ENCODE measurements at regions not wholly inside any gene's neighbourhood (a gene's known extent, or its start where the extent isn't known, plus 50 kb on each side); places are given as distances from the start of the nearest gene placed in this dataset.
A peak's percentile ranks its signal among the peaks of the same experiment; 100 is the strongest.

DNA sequence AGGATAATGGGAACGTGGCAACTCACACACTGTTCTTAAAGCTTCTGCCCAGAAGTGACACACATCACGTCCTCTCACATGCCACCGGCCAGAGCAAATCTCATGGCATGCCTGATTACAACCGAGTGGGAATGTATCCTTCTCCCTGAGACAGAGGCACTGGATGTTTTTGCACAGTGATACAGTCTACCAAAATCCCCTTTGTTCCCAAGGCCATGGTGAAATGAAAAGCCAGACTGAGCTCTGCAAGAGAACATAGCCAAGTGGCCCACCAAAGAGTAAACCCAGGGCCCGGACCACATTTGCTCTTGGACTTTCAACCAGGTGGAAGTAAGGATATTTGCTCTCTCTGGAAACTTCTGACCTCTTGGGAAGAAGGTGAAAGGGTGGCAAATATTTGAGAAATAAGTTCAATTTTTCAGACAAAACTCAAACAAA is 186.2 kb upstream of the STT3B start (continued):
- TF ChIP-seq, protein P1, sequence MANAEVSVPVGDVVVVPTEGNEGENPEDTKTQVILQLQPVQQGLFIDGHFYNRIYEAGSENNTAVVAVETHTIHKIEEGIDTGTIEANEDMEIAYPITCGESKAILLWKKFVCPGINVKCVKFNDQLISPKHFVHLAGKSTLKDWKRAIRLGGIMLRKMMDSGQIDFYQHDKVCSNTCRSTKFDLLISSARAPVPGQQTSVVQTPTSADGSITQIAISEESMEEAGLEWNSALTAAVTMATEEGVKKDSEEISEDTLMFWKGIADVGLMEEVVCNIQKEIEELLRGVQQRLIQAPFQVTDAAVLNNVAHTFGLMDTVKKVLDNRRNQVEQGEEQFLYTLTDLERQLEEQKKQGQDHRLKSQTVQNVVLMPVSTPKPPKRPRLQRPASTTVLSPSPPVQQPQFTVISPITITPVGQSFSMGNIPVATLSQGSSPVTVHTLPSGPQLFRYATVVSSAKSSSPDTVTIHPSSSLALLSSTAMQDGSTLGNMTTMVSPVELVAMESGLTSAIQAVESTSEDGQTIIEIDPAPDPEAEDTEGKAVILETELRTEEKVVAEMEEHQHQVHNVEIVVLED (CRISPR knock-in tag; IDR thresholded peaks at IDR 0.05; ENCODE audit: borderline replicate concordance): 0 out of 2 replicates have a peak, but pooled peaks have one; percentile 37
- TF ChIP-seq ZNF432 (CRISPR knock-in tag; IDR thresholded peaks at IDR 0.05; ENCODE audit: borderline replicate concordance) (no peak), MAZ (IDR thresholded peaks at IDR 0.05; ENCODE audit: borderline replicate concordance, low read depth, low read length) (no peak), MAZ (CRISPR knock-in tag; IDR thresholded peaks at IDR 0.05; ENCODE audit: low read depth) (no peak), SP1 (IDR thresholded peaks at IDR 0.05) (no peak), SP1 (CRISPR knock-in tag; IDR thresholded peaks at IDR 0.05) (no peak), SMC3 (IDR thresholded peaks at IDR 0.05; ENCODE audit: low read length) (no peak; the same call in 1 of the 2 replicates), CHD4 (IDR thresholded peaks at IDR 0.05; ENCODE audit: borderline replicate concordance, low read length) (no peak), JUN (CRISPR knock-in tag; IDR thresholded peaks at IDR 0.05) (no peak), ZBTB7B (CRISPR knock-in tag; IDR thresholded peaks at IDR 0.05) (peak; percentile 92), KAT7 (CRISPR knock-in tag; IDR thresholded peaks at IDR 0.05; ENCODE audit: borderline replicate concordance) (no peak), CEBPG (CRISPR knock-in tag; IDR thresholded peaks at IDR 0.05) (peak; percentile 48), PITX1 (CRISPR knock-in tag; IDR thresholded peaks at IDR 0.05) (no peak), ARID2 (CRISPR knock-in tag; IDR thresholded peaks at IDR 0.05; ENCODE audit: borderline replicate concordance) (no peak), ZNF563 (CRISPR knock-in tag; IDR thresholded peaks at IDR 0.05) (no peak), JUND (CRISPR knock-in tag; IDR thresholded peaks at IDR 0.05) (no peak), TMF1 (CRISPR knock-in tag; IDR thresholded peaks at IDR 0.05; ENCODE audit: low read depth) (no peak), ZNF567 (CRISPR knock-in tag; IDR thresholded peaks at IDR 0.05; ENCODE audit: borderline replicate concordance) (no peak), FOSL2 (CRISPR knock-in tag; IDR thresholded peaks at IDR 0.05) (peak; percentile 40; the same call in 1 of the 2 replicates), ZNF790 (CRISPR knock-in tag; IDR thresholded peaks at IDR 0.05; ENCODE audit: borderline replicate concordance) (no peak), NR1H2 (CRISPR knock-in tag; IDR thresholded peaks at IDR 0.05; ENCODE audit: borderline replicate concordance, low read depth) (no peak), ZNF841 (CRISPR knock-in tag; IDR thresholded peaks at IDR 0.05; ENCODE audit: borderline replicate concordance) (no peak), ETV5 (CRISPR knock-in tag; IDR thresholded peaks at IDR 0.05; ENCODE audit: borderline replicate concordance) (peak; percentile 69; the same call in 1 of the 2 replicates), ZNF446 (CRISPR knock-in tag; IDR thresholded peaks at IDR 0.05) (no peak), ZNF350 (CRISPR knock-in tag; IDR thresholded peaks at IDR 0.05; ENCODE audit: borderline replicate concordance, low read depth) (no peak)
- TF ChIP-seq, protein P2, sequence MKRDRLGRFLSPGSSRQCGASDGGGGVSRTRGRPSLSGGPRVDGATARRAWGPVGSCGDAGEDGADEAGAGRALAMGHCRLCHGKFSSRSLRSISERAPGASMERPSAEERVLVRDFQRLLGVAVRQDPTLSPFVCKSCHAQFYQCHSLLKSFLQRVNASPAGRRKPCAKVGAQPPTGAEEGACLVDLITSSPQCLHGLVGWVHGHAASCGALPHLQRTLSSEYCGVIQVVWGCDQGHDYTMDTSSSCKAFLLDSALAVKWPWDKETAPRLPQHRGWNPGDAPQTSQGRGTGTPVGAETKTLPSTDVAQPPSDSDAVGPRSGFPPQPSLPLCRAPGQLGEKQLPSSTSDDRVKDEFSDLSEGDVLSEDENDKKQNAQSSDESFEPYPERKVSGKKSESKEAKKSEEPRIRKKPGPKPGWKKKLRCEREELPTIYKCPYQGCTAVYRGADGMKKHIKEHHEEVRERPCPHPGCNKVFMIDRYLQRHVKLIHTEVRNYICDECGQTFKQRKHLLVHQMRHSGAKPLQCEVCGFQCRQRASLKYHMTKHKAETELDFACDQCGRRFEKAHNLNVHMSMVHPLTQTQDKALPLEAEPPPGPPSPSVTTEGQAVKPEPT (CRISPR knock-in tag; IDR thresholded peaks at IDR 0.05; ENCODE audit: low read depth): no peak
- TF ChIP-seq, protein P3, sequence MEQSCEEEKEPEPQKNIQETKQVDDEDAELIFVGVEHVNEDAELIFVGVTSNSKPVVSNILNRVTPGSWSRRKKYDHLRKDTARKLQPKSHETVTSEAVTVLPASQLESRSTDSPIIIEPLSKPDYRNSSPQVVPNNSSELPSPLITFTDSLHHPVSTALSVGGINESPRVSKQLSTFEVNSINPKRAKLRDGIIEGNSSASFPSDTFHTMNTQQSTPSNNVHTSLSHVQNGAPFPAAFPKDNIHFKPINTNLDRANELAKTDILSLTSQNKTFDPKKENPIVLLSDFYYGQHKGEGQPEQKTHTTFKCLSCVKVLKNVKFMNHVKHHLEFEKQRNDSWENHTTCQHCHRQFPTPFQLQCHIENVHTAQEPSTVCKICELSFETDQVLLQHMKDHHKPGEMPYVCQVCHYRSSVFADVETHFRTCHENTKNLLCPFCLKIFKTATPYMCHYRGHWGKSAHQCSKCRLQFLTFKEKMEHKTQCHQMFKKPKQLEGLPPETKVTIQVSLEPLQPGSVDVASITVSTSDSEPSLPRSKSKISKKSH (CRISPR knock-in tag; IDR thresholded peaks at IDR 0.05; ENCODE audit: borderline replicate concordance): no peak
- TF ChIP-seq, protein P4, sequence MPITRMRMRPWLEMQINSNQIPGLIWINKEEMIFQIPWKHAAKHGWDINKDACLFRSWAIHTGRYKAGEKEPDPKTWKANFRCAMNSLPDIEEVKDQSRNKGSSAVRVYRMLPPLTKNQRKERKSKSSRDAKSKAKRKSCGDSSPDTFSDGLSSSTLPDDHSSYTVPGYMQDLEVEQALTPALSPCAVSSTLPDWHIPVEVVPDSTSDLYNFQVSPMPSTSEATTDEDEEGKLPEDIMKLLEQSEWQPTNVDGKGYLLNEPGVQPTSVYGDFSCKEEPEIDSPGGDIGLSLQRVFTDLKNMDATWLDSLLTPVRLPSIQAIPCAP (CRISPR knock-in tag; IDR thresholded peaks at IDR 0.05; ENCODE audit: low read depth): no peak

All from HepG2 (cell line).